SU-DHL-6 (cell line): ENCODE measurements at regions not wholly inside any gene's neighbourhood (a gene's known extent, or its start where the extent isn't known, plus 50 kb on each side); places are given as distances from the start of the nearest gene placed in this dataset.

Source experiments
- H2AFZ ChIP-seq: fragments of 200-600 bp; sonication (generic); 2 replicates; pipeline ENCODE4 v1.6.1; 2014; ENCODE audit warnings: low read depth, mild to moderate bottlenecking, moderate library complexity, mixed read lengths, antibody characterized with exemption, low read length; ENCODE audit not compliant: severe bottlenecking
- H3F3A ChIP-seq: fragments of 200-600 bp; shearing (Covaris generic); 2 replicates; pipeline ENCODE4 v1.6.0; 2016; ENCODE audit warnings: antibody characterized with exemption, mild to moderate bottlenecking; ENCODE audit not compliant: insufficient read depth
- H3K27ac ChIP-seq: fragments of 200-600 bp; sonication (generic); 2 replicates; pipeline ENCODE4 v1.5.1; 2016; ENCODE audit warnings: low read depth, mild to moderate bottlenecking, low read length, moderate library complexity, mixed read lengths
- H3K27me3 ChIP-seq: fragments of 200-600 bp; sonication (generic), shearing (Covaris generic); 2 replicates; pipeline ENCODE4 v1.6.0; 2014; ENCODE audit warnings: mild to moderate bottlenecking, low read length
- H3K36me3 ChIP-seq: fragments of 200-600 bp; sonication (generic); 2 replicates; pipeline ENCODE4 v1.6.1; 2014; ENCODE audit warnings: mild to moderate bottlenecking, low read length, mixed read lengths
- H3K4me2 ChIP-seq: fragments of 300-600, 200-600 bp; shearing (Covaris generic), sonication (generic); 2 replicates; pipeline ENCODE4 v1.6.0; 2014; ENCODE audit warnings: low read length, low read depth, mild to moderate bottlenecking; ENCODE audit not compliant: poor library complexity, severe bottlenecking
- H3K4me3 ChIP-seq: fragments of 200-600 bp; sonication (generic); 2 replicates; pipeline ENCODE4 v1.5.1; 2014; ENCODE audit warnings: antibody characterized with exemption, low read length, mild to moderate bottlenecking, mixed read lengths; ENCODE audit not compliant: insufficient read depth, poor library complexity, severe bottlenecking
- H3K79me2 ChIP-seq: fragments of 200-600 bp; sonication (generic); 2 replicates; pipeline ENCODE4 v1.6.1; 2014; ENCODE audit warnings: mild to moderate bottlenecking, low read length, moderate library complexity; ENCODE audit not compliant: insufficient read depth
- H3K9ac ChIP-seq: fragments of 200-600 bp; sonication (generic); 2 replicates; pipeline ENCODE4 v1.7.0; 2014; ENCODE audit warnings: mild to moderate bottlenecking, low read length
- H3K9me2 ChIP-seq: fragments of 200-600 bp; sonication (generic); replicated peaks from 2 replicates; pipeline ENCODE4 v1.6.1; 2014; ENCODE audit warnings: low read length; ENCODE audit not compliant: insufficient read depth
- H3K9me3 ChIP-seq: fragments of 200-600 bp; sonication (generic); 2 replicates; pipeline ENCODE4 v1.6.1; 2014; ENCODE audit warnings: low read length, mixed read lengths; ENCODE audit not compliant: insufficient read depth
- H4K20me1 ChIP-seq: fragments of 200-600 bp; sonication (generic); 2 replicates; pipeline ENCODE4 v1.6.1; 2014; ENCODE audit warnings: low read depth, mild to moderate bottlenecking, antibody characterized with exemption, low read length, moderate library complexity, mixed read lengths
- CTCF ChIP-seq: fragments of 200-600 bp; sonication (generic); IDR thresholded peaks from one replicate; pipeline ENCODE4 v1.5.1; 2017; ENCODE audit warnings: antibody characterized with exemption, mild to moderate bottlenecking, low read length, moderate library complexity; ENCODE audit not compliant: insufficient read depth, poor library complexity, severe bottlenecking
- EZH2phosphoT487 ChIP-seq: fragments of 200-600 bp; sonication (generic), shearing (Covaris generic); conservative IDR thresholded peaks from 2 replicates; pipeline ENCODE4 v1.6.1; 2018; ENCODE audit warnings: mild to moderate bottlenecking, antibody characterized with exemption, low read length, moderate library complexity, mixed read lengths

GRCh38 chr16:87070657-87071056, 246.5 kb downstream of the C16orf95 start:
- Histone ChIP-seq H3K9me2 (no peaks in the 10 kb centered on the region), H3K9ac (no peak overlapping the region), H3K79me2 (no peaks in the 10 kb centered on the region), H3F3A (no peaks in the 10 kb centered on the region), H3K27me3 (no peaks in the 10 kb centered on the region), H3K9me3 (no peaks in the 10 kb centered on the region), H3K36me3 (no peaks in the 10 kb centered on the region), H3K27ac (no peak overlapping the region), H3K4me2 (no peak overlapping the region), H4K20me1 (no peaks in the 10 kb centered on the region), H2AFZ (no peak overlapping the region), H3K4me3 (no peak overlapping the region)
- TF ChIP-seq EZH2phosphoT487 = no peak

GRCh38 chr16:87072101-87072500, 245.1 kb downstream of the C16orf95 start:
- H2AFZ ChIP-seq = no peak overlapping the region
- TF ChIP-seq EZH2phosphoT487 (no peak), CTCF (no peak)
- no peaks in the 10 kb centered on the region for H3K79me2 ChIP-seq
- no peak overlapping the region for H3K27ac ChIP-seq
- no peaks in the 10 kb centered on the region for H4K20me1 ChIP-seq
- H3K4me3 ChIP-seq = no peak overlapping the region
- no peaks in the 10 kb centered on the region for H3K9me3 ChIP-seq
- H3K9me2 ChIP-seq = no peaks in the 10 kb centered on the region
- H3F3A ChIP-seq = no peaks in the 10 kb centered on the region
- no peaks in the 10 kb centered on the region for H3K27me3 ChIP-seq
- no peak overlapping the region for H3K9ac ChIP-seq
- no peak overlapping the region for H3K4me2 ChIP-seq
- no peaks in the 10 kb centered on the region for H3K36me3 ChIP-seq

DNA sequence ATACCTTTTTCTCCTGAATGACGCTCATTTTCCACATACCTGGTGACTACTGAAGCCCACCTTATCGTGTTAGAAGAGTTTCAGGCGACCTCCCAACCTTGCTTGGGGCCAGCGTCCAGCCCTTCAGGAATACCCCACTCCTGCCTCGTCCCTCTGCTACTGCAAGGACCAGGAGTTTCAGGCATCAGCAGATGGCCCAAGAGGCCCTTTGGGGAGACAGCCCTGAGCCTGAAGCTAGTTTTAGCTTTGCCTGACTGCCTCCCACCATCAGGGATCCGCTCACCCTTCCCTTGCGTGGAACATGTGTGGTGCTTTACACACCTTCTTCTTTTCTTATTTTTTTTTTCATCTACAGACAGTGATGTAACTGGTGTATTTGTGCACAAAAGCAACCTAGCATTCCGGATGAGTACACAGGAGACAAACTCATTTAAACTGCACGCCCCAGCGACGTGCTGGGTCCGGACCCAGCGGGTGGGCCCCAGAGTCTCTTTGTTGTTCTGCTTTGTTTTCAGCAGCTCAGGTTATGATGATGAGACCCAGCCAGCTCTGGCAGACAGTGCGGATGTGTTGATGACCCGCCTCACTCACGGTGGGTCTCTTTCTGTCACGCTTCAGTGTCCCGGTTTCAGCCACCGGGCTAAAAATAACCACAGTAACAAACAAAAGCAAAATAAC, 242.4 kb downstream of the C16orf95 start:
- Histone ChIP-seq H3K9me2 (no peaks in the 10 kb centered on the region), H3K9ac (no peak overlapping the region), H3F3A (no peaks in the 10 kb centered on the region), H3K27ac (peak overlapping the region; percentile 14; the same call in 1 of the 2 replicates), H3K36me3 (no peaks in the 10 kb centered on the region), H4K20me1 (no peaks in the 10 kb centered on the region), H3K4me2 (no peak overlapping the region), H3K9me3 (no peaks in the 10 kb centered on the region), H3K27me3 (no peaks in the 10 kb centered on the region), H3K4me3 (no peak overlapping the region), H2AFZ (no peak overlapping the region), H3K79me2 (no peaks in the 10 kb centered on the region)
- no peak for TF ChIP-seq CTCF
- no peak for TF ChIP-seq EZH2phosphoT487

GRCh38 chr16:87075319-87075860, 241.8 kb downstream of the C16orf95 start:
- Histone ChIP-seq H3K36me3 (no peaks in the 10 kb centered on the region), H3F3A (no peaks in the 10 kb centered on the region), H2AFZ (no peak overlapping the region), H3K4me2 (no peak overlapping the region), H3K9me2 (no peaks in the 10 kb centered on the region), H3K27me3 (no peaks in the 10 kb centered on the region), H3K9ac (no peak overlapping the region), H3K4me3 (no peak overlapping the region), H3K27ac (no peak overlapping the region), H3K9me3 (peaks cover 4% of the 10 kb centered on the region; the same call in 1 of the 2 replicates), H4K20me1 (no peaks in the 10 kb centered on the region), H3K79me2 (no peaks in the 10 kb centered on the region)
- TF ChIP-seq CTCF (no peak), EZH2phosphoT487 (no peak)
